CD8-positive, alpha-beta memory T cell (primary cell): ENCODE measurements at regions not wholly inside any gene's neighbourhood (a gene's known extent, or its start where the extent isn't known, plus 50 kb on each side); places are given as distances from the start of the nearest gene placed in this dataset.

Experiments
- CTCF ChIA-PET: fragments of 350-600 bp; sonication (Branson Sonifier 250); formaldehyde crosslinking; loops from one replicate; lab custom pipeline; 2021; ENCODE audit warnings: antibody characterized with exemption; lab: Charles Lee
- POLR2A ChIA-PET: fragments of 350-600 bp; sonication (Branson Sonifier 250); formaldehyde crosslinking; loops from one replicate; lab custom pipeline; 2021; ENCODE audit warnings: antibody characterized with exemption; lab: Charles Lee
- DNase-seq, 5 donors: peaks; one replicate each; pipeline versions ENCODE4 v3.0.0 to v3.0.0-alpha.2; 2020 to 2022; ENCODE audit warnings: mixed read lengths in 1 of 5
- H3K27ac ChIP-seq: one replicate; pipeline ENCODE4 v1.7.0; 2013; ENCODE audit warnings: low read depth, mild to moderate bottlenecking, low read length, moderate library complexity
- H3K27me3 ChIP-seq: 2 replicates; pipeline ENCODE4 v1.7.0; 2013; ENCODE audit warnings: low read length, mild to moderate bottlenecking; ENCODE audit not compliant: insufficient read depth, poor library complexity, severe bottlenecking
- H3K36me3 ChIP-seq: 2 replicates; pipeline ENCODE4 v1.7.0; 2013; ENCODE audit warnings: mild to moderate bottlenecking, low read length, moderate library complexity; ENCODE audit not compliant: insufficient read depth
- H3K4me1 ChIP-seq: 2 replicates; pipeline ENCODE4 v1.7.0; 2013; ENCODE audit warnings: mild to moderate bottlenecking, low read length, moderate library complexity; ENCODE audit not compliant: insufficient read depth
- H3K4me3 ChIP-seq: 2 replicates; pipeline ENCODE4 v1.7.0; 2013; ENCODE audit warnings: mild to moderate bottlenecking, low read length
- H3K9me3 ChIP-seq: 2 replicates; pipeline ENCODE4 v1.7.0; 2013; ENCODE audit warnings: mild to moderate bottlenecking, low read length
- H3K27ac Mint-ChIP-seq, 8 donors: one replicate each; pipeline ENCODE4 v1.8.0; 2020 to 2021; ENCODE audit warnings: mixed read lengths in 8 of 8, mild to moderate bottlenecking in 6 of 8, inconsistent platforms in 3 of 8, moderate library complexity in 3 of 8
- H3K27me3 Mint-ChIP-seq, 2 donors: one replicate each; pipeline ENCODE4 v1.8.0; 2020 to 2021; ENCODE audit warnings: mixed read lengths in 2 of 2, mild to moderate bottlenecking in 1 of 2, moderate library complexity in 1 of 2
- H3K36me3 Mint-ChIP-seq, 3 donors: one replicate each; pipeline ENCODE4 v1.8.0; 2020 to 2021; ENCODE audit warnings: mixed read lengths in 3 of 3, inconsistent platforms in 1 of 3, mild to moderate bottlenecking in 1 of 3
- H3K4me1 Mint-ChIP-seq, 3 donors: one replicate each; pipeline ENCODE4 v1.8.0; 2020 to 2021; ENCODE audit warnings: mixed read lengths in 3 of 3, inconsistent platforms in 1 of 3, mild to moderate bottlenecking in 1 of 3
- H3K4me3 Mint-ChIP-seq, 7 donors: one replicate each; pipeline ENCODE4 v1.8.0; 2020 to 2021; ENCODE audit warnings: mixed read lengths in 7 of 7, mild to moderate bottlenecking in 6 of 7, moderate library complexity in 4 of 7, inconsistent platforms in 2 of 7
- H3K9me3 Mint-ChIP-seq, 5 donors: one replicate each; pipeline ENCODE4 v1.8.0; 2020 to 2022; ENCODE audit warnings: mixed read lengths in 5 of 5, mild to moderate bottlenecking in 3 of 5, moderate library complexity in 2 of 5, inconsistent platforms in 1 of 5

- Histone ChIP-seq H3K9me3 (no peaks in the 10 kb centered on the region), H3K27ac (no peak overlapping the region), H3K4me3 (no peak overlapping the region), H3K36me3 (no peaks in the 10 kb centered on the region), H3K4me1 (no peaks in the 10 kb centered on the region), H3K27me3 (no peaks in the 10 kb centered on the region)
- Mint-ChIP-seq H3K27ac (no peak overlapping the region), H3K9me3 (peaks cover 0 to 7% (median 0%) of the 10 kb centered on the region in 5 donors), H3K36me3 (no peaks in the 10 kb centered on the region), H3K4me1 (no peaks in the 10 kb centered on the region), H3K4me3 (no peak overlapping the region), H3K27me3 (peaks cover 0 to 2% of the 10 kb centered on the region in 2 donors)
- ChIA-PET CTCF (no interaction called here), POLR2A (no interaction called here)
- DNase-seq: no peak
Measured at GRCh38 chr5:152625696-152626095, 220.6 kb upstream of the NMUR2 start.

DNA sequence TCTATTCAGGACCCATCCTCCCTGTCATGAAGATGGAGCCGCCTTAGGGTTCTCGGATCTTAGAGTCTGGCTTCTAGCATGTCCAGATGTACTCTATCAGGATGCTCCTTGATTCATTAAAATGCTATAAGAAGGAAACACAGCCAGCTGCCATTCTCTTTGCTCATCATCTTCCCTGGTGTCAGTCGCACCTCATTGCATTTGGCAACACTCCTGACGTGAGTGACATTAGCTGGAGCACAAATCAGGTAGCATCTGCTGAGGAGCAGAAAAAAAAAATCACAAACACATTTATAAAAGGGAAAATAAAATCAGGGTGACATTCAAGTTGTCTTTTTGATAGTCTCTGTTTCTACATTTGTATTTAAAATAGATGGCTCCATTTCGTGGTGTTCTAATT, 226.1 kb upstream of the NMUR2 start:
- ChIA-PET CTCF (no interaction called here), POLR2A (no interaction called here)
- Mint-ChIP-seq H3K9me3 (peaks cover 0 to 7% (median 1%) of the 10 kb centered on the region in 5 donors), H3K27me3 (peaks cover 0 to 2% of the 10 kb centered on the region in 2 donors), H3K27ac (no peak overlapping the region), H3K36me3 (no peaks in the 10 kb centered on the region), H3K4me1 (no peaks in the 10 kb centered on the region), H3K4me3 (no peak overlapping the region)
- Histone ChIP-seq H3K27me3 (no peaks in the 10 kb centered on the region), H3K27ac (no peak overlapping the region), H3K36me3 (no peaks in the 10 kb centered on the region), H3K9me3 (no peaks in the 10 kb centered on the region), H3K4me3 (no peak overlapping the region), H3K4me1 (no peaks in the 10 kb centered on the region)
- no peak for DNase-seq

DNA sequence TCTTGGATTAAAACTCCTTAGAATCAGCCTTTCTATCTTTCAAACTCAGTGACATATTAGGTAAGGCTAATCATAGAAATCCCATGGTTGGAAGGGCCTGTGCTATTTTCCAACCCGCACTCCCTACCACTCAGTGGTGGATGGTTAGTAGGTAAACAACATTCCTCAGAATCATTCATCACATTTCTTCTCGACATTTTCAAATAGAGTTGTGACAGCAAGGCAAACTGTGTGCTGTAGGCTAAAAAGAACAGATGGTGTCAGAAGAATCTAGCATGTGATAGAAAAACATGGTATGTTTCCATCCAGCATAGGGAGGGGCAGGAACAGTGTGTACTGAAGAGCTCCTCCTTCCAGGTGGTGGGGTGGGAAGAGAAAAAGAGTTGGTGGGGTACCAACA, 227.3 kb upstream of the NMUR2 start:
- CTCF ChIA-PET: no interaction called here
- H3K36me3 Mint-ChIP-seq: no peaks in the 10 kb centered on the region
- Histone ChIP-seq H3K9me3 (no peaks in the 10 kb centered on the region), H3K27me3 (no peaks in the 10 kb centered on the region), H3K4me1 (no peaks in the 10 kb centered on the region), H3K27ac (no peak overlapping the region), H3K36me3 (no peaks in the 10 kb centered on the region), H3K4me3 (no peak overlapping the region)
- H3K9me3 Mint-ChIP-seq: peaks cover 0 to 5% (median 1%) of the 10 kb centered on the region in 5 donors
- H3K27ac Mint-ChIP-seq: no peak overlapping the region
- H3K4me3 Mint-ChIP-seq: no peak overlapping the region
- no peaks in the 10 kb centered on the region for H3K4me1 Mint-ChIP-seq
- peaks cover 0 to 2% of the 10 kb centered on the region in 2 donors for H3K27me3 Mint-ChIP-seq
- POLR2A ChIA-PET: no interaction called here
- no peak for DNase-seq

- no peak for DNase-seq
- H3K36me3 Mint-ChIP-seq: no peaks in the 10 kb centered on the region
- peaks cover 0 to 3% (median 0%) of the 10 kb centered on the region in 5 donors for H3K9me3 Mint-ChIP-seq
- H3K4me3 Mint-ChIP-seq: no peak overlapping the region
- H3K36me3 ChIP-seq: no peaks in the 10 kb centered on the region
- no peaks in the 10 kb centered on the region for H3K9me3 ChIP-seq
- no peaks in the 10 kb centered on the region for H3K4me1 Mint-ChIP-seq
- no peaks in the 10 kb centered on the region for H3K4me1 ChIP-seq
- no peaks in the 10 kb centered on the region for H3K27me3 Mint-ChIP-seq
- H3K27me3 ChIP-seq: no peaks in the 10 kb centered on the region
- POLR2A ChIA-PET: no interaction called here
- CTCF ChIA-PET: no interaction called here
- H3K4me3 ChIP-seq: no peak overlapping the region
- H3K27ac Mint-ChIP-seq: no peak overlapping the region
- no peak overlapping the region for H3K27ac ChIP-seq
Measured at GRCh38 chr5:152634586-152634985, 229.5 kb upstream of the NMUR2 start.

GRCh38 chr5:152638996-152639552, 234.0 kb upstream of the NMUR2 start:
- DNase-seq: no peak
- H3K36me3 Mint-ChIP-seq: no peaks in the 10 kb centered on the region
- H3K9me3 Mint-ChIP-seq: peaks cover 0 to 4% (median 1%) of the 10 kb centered on the region in 5 donors
- Histone ChIP-seq H3K27me3 (no peaks in the 10 kb centered on the region), H3K4me1 (no peaks in the 10 kb centered on the region), H3K27ac (no peak overlapping the region), H3K36me3 (no peaks in the 10 kb centered on the region), H3K4me3 (no peak overlapping the region), H3K9me3 (no peaks in the 10 kb centered on the region)
- no peaks in the 10 kb centered on the region for H3K4me1 Mint-ChIP-seq
- no peaks in the 10 kb centered on the region for H3K27me3 Mint-ChIP-seq
- CTCF ChIA-PET: no interaction called here
- no peak overlapping the region for H3K4me3 Mint-ChIP-seq
- POLR2A ChIA-PET: no interaction called here
- H3K27ac Mint-ChIP-seq: no peak overlapping the region

- DNase-seq: no peak
- no peaks in the 10 kb centered on the region for H3K27me3 ChIP-seq
- Mint-ChIP-seq H3K4me3 (no peak overlapping the region), H3K27me3 (no peaks in the 10 kb centered on the region), H3K36me3 (no peaks in the 10 kb centered on the region), H3K27ac (no peak overlapping the region), H3K4me1 (no peaks in the 10 kb centered on the region), H3K9me3 (peaks cover 0 to 4% (median 2%) of the 10 kb centered on the region in 5 donors)
- no peaks in the 10 kb centered on the region for H3K4me1 ChIP-seq
- H3K9me3 ChIP-seq: no peaks in the 10 kb centered on the region
- H3K27ac ChIP-seq: no peak overlapping the region
- ChIA-PET POLR2A (no interaction called here), CTCF (no interaction called here)
- no peaks in the 10 kb centered on the region for H3K36me3 ChIP-seq
- H3K4me3 ChIP-seq: no peak overlapping the region
Measured at GRCh38 chr5:152641970-152642805, 237.1 kb upstream of the NMUR2 start.

- no peaks in the 10 kb centered on the region for H3K9me3 ChIP-seq
- H3K36me3 ChIP-seq: no peaks in the 10 kb centered on the region
- no peak overlapping the region for H3K4me3 Mint-ChIP-seq
- CTCF ChIA-PET: no interaction called here
- no peak overlapping the region for H3K27ac ChIP-seq
- POLR2A ChIA-PET: no interaction called here
- H3K27me3 ChIP-seq: no peaks in the 10 kb centered on the region
- no peak overlapping the region for H3K4me3 ChIP-seq
- H3K27ac Mint-ChIP-seq: no peak overlapping the region
- no peak for DNase-seq
- no peaks in the 10 kb centered on the region for H3K27me3 Mint-ChIP-seq
- no peaks in the 10 kb centered on the region for H3K4me1 Mint-ChIP-seq
- peaks cover 0 to 4% (median 2%) of the 10 kb centered on the region in 5 donors for H3K9me3 Mint-ChIP-seq
- H3K4me1 ChIP-seq: no peaks in the 10 kb centered on the region
- H3K36me3 Mint-ChIP-seq: no peaks in the 10 kb centered on the region
Measured at GRCh38 chr5:152642880-152643279, 237.8 kb upstream of the NMUR2 start.

DNA sequence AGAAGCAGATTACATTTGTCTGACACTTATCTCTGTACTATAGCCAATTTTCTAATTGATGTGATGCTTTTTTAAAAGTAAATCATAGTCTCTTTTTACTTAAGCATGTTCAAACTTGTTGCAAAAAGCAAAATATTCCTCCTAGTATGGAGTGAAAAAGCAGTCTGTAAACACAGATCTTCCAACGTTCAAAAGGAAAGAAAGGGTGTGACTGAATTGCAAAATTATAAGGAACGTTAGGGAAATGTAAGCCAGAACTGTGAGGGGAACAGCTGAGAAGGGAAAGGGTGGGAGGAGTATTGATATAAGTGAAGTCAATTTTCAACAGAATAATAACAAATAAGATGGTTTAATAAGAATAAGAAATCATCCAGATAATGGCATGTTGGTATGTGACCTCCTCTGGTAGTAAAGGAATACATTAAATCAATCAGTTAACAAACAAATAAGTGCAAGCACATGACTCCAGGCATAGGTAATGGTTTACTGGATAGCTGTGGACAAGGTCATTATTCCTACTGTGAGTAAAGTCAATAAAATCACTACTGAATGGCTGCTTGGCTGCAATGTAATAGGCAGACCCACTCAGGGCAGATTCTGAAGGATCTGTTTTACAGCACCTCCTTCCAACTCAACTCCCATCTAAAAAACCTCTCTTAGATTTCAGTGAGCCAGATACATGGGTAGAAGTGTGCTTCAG, 239.1 kb upstream of the NMUR2 start:
- Mint-ChIP-seq H3K9me3 (peaks cover 0 to 4% (median 2%) of the 10 kb centered on the region in 5 donors), H3K36me3 (no peaks in the 10 kb centered on the region), H3K27ac (no peak overlapping the region), H3K4me3 (no peak overlapping the region), H3K4me1 (no peaks in the 10 kb centered on the region), H3K27me3 (no peaks in the 10 kb centered on the region)
- Histone ChIP-seq H3K27me3 (no peaks in the 10 kb centered on the region), H3K9me3 (no peaks in the 10 kb centered on the region), H3K27ac (no peak overlapping the region), H3K4me3 (no peak overlapping the region), H3K36me3 (no peaks in the 10 kb centered on the region), H3K4me1 (no peaks in the 10 kb centered on the region)
- DNase-seq: no peak
- ChIA-PET CTCF (no interaction called here), POLR2A (no interaction called here)
